Tibial nerve (tissue), 4 donors: ENCODE measurements at regions not wholly inside any gene's neighbourhood (a gene's known extent, or its start where the extent isn't known, plus 50 kb on each side); places are given as distances from the start of the nearest gene placed in this dataset.
"Not testable (repeated sequence)": the region's sequence is repeated elsewhere in the genome, so short reads cannot be mapped to it uniquely, and the experiment has no call there.

Experiments
- DNase-seq, 2 donors: peaks; one replicate each; pipeline ENCODE4 v3.0.0-alpha.2; 2019; ENCODE audit warnings: low spot score in 2 of 2
- H3K27ac ChIP-seq, 4 donors: fragments of 200-600 bp; sonication (generic) in 3 of 4; one replicate each; pipeline ENCODE4 v1.5.1; 2017 to 2019; ENCODE audit warnings: mild to moderate bottlenecking in 1 of 4
- H3K27me3 ChIP-seq, 2 donors: fragments of 200-600 bp; sonication (generic) in 1 of 2; one replicate each; pipeline versions ENCODE4 v1.5.1 to v1.6.0; 2017 to 2019
- H3K36me3 ChIP-seq, 3 donors: fragments of 200-600 bp; sonication (generic); one replicate each; pipeline ENCODE4 v1.5.1; 2018 to 2019
- H3K4me1 ChIP-seq, 4 donors: fragments of 200-600 bp; sonication (generic) in 3 of 4; one replicate each; pipeline ENCODE4 v1.5.1; 2017 to 2019
- H3K4me3 ChIP-seq, 4 donors: fragments of 200-600 bp; sonication (generic) in 3 of 4; one replicate each; pipeline ENCODE4 v1.5.1; 2017 to 2019; ENCODE audit warnings: mild to moderate bottlenecking in 1 of 4, moderate library complexity in 1 of 4
- H3K9me3 ChIP-seq, 4 donors: fragments of 200-600 bp; sonication (generic) in 3 of 4; one replicate each; pipeline ENCODE4 v1.5.1; 2017 to 2019
- WGBS, 2 donors: methylation state at CpG; one replicate each; pipeline ENCODE4 v1.1.5; 2018; 5-methylcytosine and 5-hydroxymethylcytosine counted together

- not testable (repeated sequence) for H3K27me3 ChIP-seq, H3K9me3 ChIP-seq, H3K36me3 ChIP-seq, H3K4me3 ChIP-seq, H3K4me1 ChIP-seq, H3K27ac ChIP-seq, DNase-seq
Observed at GRCh38 chr1:206359377-206359776, 110.9 kb upstream of the IKBKE start.

- H3K27ac ChIP-seq, H3K4me1 ChIP-seq, H3K4me3 ChIP-seq, H3K27me3 ChIP-seq, H3K9me3 ChIP-seq, DNase-seq, H3K36me3 ChIP-seq: not testable (repeated sequence)
- 75% methylated on average over 1 of the region's 3 CpGs; no CpG with 5 or more reads in 1 of the 2 donors for WGBS, 2 donors
Observed at GRCh38 chr1:206361978-206362543, 108.2 kb upstream of the IKBKE start.

- not testable (repeated sequence) for H3K27ac ChIP-seq, H3K9me3 ChIP-seq, DNase-seq, H3K4me1 ChIP-seq, H3K27me3 ChIP-seq, H3K36me3 ChIP-seq, H3K4me3 ChIP-seq
- 88 to 92% methylated on average over 3 of the region's 3 CpGs for WGBS, 2 donors
Observed at GRCh38 chr1:206362994-206363393, 107.3 kb upstream of the IKBKE start.

GRCh38 chr1:206365271-206365670 is 105.0 kb upstream of the IKBKE start:
- not testable (repeated sequence) for H3K36me3 ChIP-seq, DNase-seq, H3K27me3 ChIP-seq, H3K4me1 ChIP-seq, H3K27ac ChIP-seq, H3K9me3 ChIP-seq, H3K4me3 ChIP-seq
- WGBS, 2 donors = 47 to 56% methylated on average over 6 of the region's 6 CpGs

GRCh38 chr1:206366131-206366530 is 104.1 kb upstream of the IKBKE start:
- not testable (repeated sequence) for H3K36me3 ChIP-seq, H3K27me3 ChIP-seq, H3K4me3 ChIP-seq, H3K4me1 ChIP-seq, H3K9me3 ChIP-seq, DNase-seq
- WGBS, 2 donors = 32 to 63% methylated on average over 4 to 5 of the region's 5 CpGs
- H3K27ac ChIP-seq = peak overlapping the region in 1 of 4 donors; percentile 28

GRCh38 chr1:206366772-206367171 is 103.5 kb upstream of the IKBKE start:
- not testable (repeated sequence) for H3K27ac ChIP-seq, H3K4me1 ChIP-seq, DNase-seq, H3K36me3 ChIP-seq, H3K27me3 ChIP-seq, H3K4me3 ChIP-seq, H3K9me3 ChIP-seq
- WGBS, 2 donors = no CpG with 5 or more reads among the region's 1 CpG

GRCh38 chr1:206367955-206368622 is 102.2 kb upstream of the IKBKE start:
- not testable (repeated sequence) for H3K4me3 ChIP-seq, DNase-seq, H3K4me1 ChIP-seq, H3K9me3 ChIP-seq, H3K36me3 ChIP-seq, H3K27ac ChIP-seq, H3K27me3 ChIP-seq
- no CpG with 5 or more reads among the region's 6 CpGs for WGBS, 2 donors

- no CpG with 5 or more reads among the region's 5 CpGs for WGBS, 2 donors
- not testable (repeated sequence) for H3K9me3 ChIP-seq, H3K4me3 ChIP-seq, H3K4me1 ChIP-seq, DNase-seq, H3K36me3 ChIP-seq, H3K27me3 ChIP-seq
- H3K27ac ChIP-seq = peak overlapping the region in 1 of 4 donors; percentile 54
Observed at GRCh38 chr1:206374725-206375124, 95.6 kb upstream of the IKBKE start.

- H3K9me3 ChIP-seq, DNase-seq, H3K4me1 ChIP-seq, H3K4me3 ChIP-seq, H3K27me3 ChIP-seq, H3K36me3 ChIP-seq: not testable (repeated sequence)
- 0 to 19% methylated on average over 1 to 3 of the region's 3 CpGs for WGBS, 2 donors
- peak overlapping the region in 3 of 4 donors; percentile 34 to 77 (median 54) for H3K27ac ChIP-seq
Observed at GRCh38 chr1:206375552-206375951, 94.7 kb upstream of the IKBKE start.

- peak overlapping the region in 1 of 4 donors; percentile 50 for H3K27ac ChIP-seq
- not testable (repeated sequence) for H3K36me3 ChIP-seq, H3K4me3 ChIP-seq, DNase-seq, H3K9me3 ChIP-seq, H3K4me1 ChIP-seq, H3K27me3 ChIP-seq
- WGBS, 2 donors = 97 to 98% methylated on average over 7 of the region's 7 CpGs
Observed at GRCh38 chr1:206378506-206378905, 91.8 kb upstream of the IKBKE start.

GRCh38 chr1:206379245-206379644 is 91.0 kb upstream of the IKBKE start:
- H3K36me3 ChIP-seq, H3K4me1 ChIP-seq, H3K27ac ChIP-seq, DNase-seq, H3K4me3 ChIP-seq, H3K27me3 ChIP-seq, H3K9me3 ChIP-seq: not testable (repeated sequence)
- WGBS, 2 donors = no CpG with 5 or more reads among the region's 1 CpG

- 0% methylated on average over 1 of the region's 4 CpGs; no CpG with 5 or more reads in 1 of the 2 donors for WGBS, 2 donors
Observed at GRCh38 chr1:206380163-206380790, 90.0 kb upstream of the IKBKE start.

GRCh38 chr1:206380791-206381610 is 89.3 kb upstream of the IKBKE start:
- not testable (repeated sequence) for H3K9me3 ChIP-seq, H3K36me3 ChIP-seq, H3K4me1 ChIP-seq, H3K27me3 ChIP-seq, H3K4me3 ChIP-seq
- DNase-seq = peak in 1 of 2 donors; percentile 7
- WGBS, 2 donors = 11 to 43% methylated on average over 1 of the region's 7 CpGs
- peak overlapping the region in 3 of 4 donors; percentile 45 to 79 (median 58) for H3K27ac ChIP-seq

More at GRCh38 chr1:206380163-206380790, 90.0 kb upstream of the IKBKE start:
- not testable (repeated sequence) for DNase-seq, H3K4me1 ChIP-seq, H3K4me3 ChIP-seq, H3K36me3 ChIP-seq, H3K27ac ChIP-seq, H3K27me3 ChIP-seq, H3K9me3 ChIP-seq
